T-cell (primary cell): ENCODE measurements at regions not wholly inside any gene's neighbourhood (a gene's known extent, or its start where the extent isn't known, plus 50 kb on each side); places are given as distances from the start of the nearest gene placed in this dataset.
A peak's percentile ranks its signal among the peaks of the same experiment; 100 is the strongest.

Source experiments
- ATAC-seq, 4 experiments: fragments of 200-7000 bp in 3 of 4; fragments of 150-1000 bp in 1 of 4; cut with Tn5 transposase; replicated peaks in 1 of 4; 1 replicate in 3 of 4; 2 replicates in 1 of 4; pipeline ENCODE4 v1.10.0; 2021; ENCODE audit warnings: moderate library complexity in 3 of 4, mild to moderate bottlenecking in 2 of 4, moderate number of reproducible peaks in 1 of 4
- CTCF ChIA-PET, 2 donors: fragments of 300-600 bp; sonication (Branson Sonifier 250); formaldehyde crosslinking; loops; one replicate each; lab custom pipeline; 2022; ENCODE audit warnings: antibody characterized with exemption in 2 of 2; lab: Charles Lee
- POLR2A ChIA-PET, 2 donors: fragments of 300-600 bp; sonication (Branson Sonifier 250); formaldehyde crosslinking; loops; one replicate each; lab custom pipeline; 2022; ENCODE audit warnings: antibody characterized with exemption in 2 of 2; lab: Charles Lee
- DNase-seq, 35 experiments: peaks; one replicate each; pipeline versions ENCODE4 v3.0.0 to v3.0.0-alpha.2; 2013 to 2023
- H3K27ac ChIP-seq: one replicate; pipeline ENCODE4 v1.5.1; 2013; ENCODE audit warnings: low read length
- H3K27me3 ChIP-seq, 2 experiments: replicated peaks in 1 of 2; 1 replicate in 1 of 2; 2 replicates in 1 of 2; pipeline versions ENCODE4 v1.6.1 to v1.7.0; 2013; ENCODE audit warnings: low read length in 1 of 2, mixed read lengths in 1 of 2; ENCODE audit not compliant: control insufficient read depth in 2 of 2, insufficient read depth in 2 of 2; ENCODE audit errors: extremely low read depth in 1 of 2
- H3K36me3 ChIP-seq, 2 donors: 1 replicate in 1 of 2; 2 replicates in 1 of 2; pipeline versions ENCODE4 v1.6.1 to v1.7.0; 2013; ENCODE audit warnings: low read length in 1 of 2; ENCODE audit not compliant: control insufficient read depth in 2 of 2, insufficient read depth in 1 of 2; ENCODE audit errors: extremely low read depth in 1 of 2
- H3K4me1 ChIP-seq, 2 experiments: 1 replicate in 1 of 2; 2 replicates in 1 of 2; pipeline versions ENCODE4 v1.6.1 to v1.7.0; 2013; ENCODE audit warnings: low read length in 2 of 2, mixed read lengths in 1 of 2; ENCODE audit not compliant: insufficient read depth in 2 of 2, control insufficient read depth in 1 of 2; ENCODE audit errors: extremely low read depth in 1 of 2
- H3K4me3 ChIP-seq, 2 donors: 1 replicate in 1 of 2; 2 replicates in 1 of 2; pipeline versions ENCODE4 v1.5.1 to v1.7.0; 2013; ENCODE audit warnings: mild to moderate bottlenecking in 2 of 2, low read length in 1 of 2, moderate library complexity in 1 of 2; ENCODE audit not compliant: control insufficient read depth in 1 of 2; ENCODE audit errors: extremely low read depth in 1 of 2
- H3K9me3 ChIP-seq: 2 replicates; pipeline ENCODE4 v1.7.0; 2013
- H3K27ac Mint-ChIP-seq, 2 donors: one replicate each; pipeline ENCODE4 v1.8.0; 2020 to 2021; ENCODE audit warnings: mild to moderate bottlenecking in 2 of 2, mixed read lengths in 2 of 2
- H3K27me3 Mint-ChIP-seq, 2 donors: one replicate each; pipeline ENCODE4 v1.8.0; 2021 to 2022; ENCODE audit warnings: mixed read lengths in 2 of 2
- H3K36me3 Mint-ChIP-seq: one replicate; pipeline ENCODE4 v1.8.0; 2021; ENCODE audit warnings: mixed read lengths
- H3K4me1 Mint-ChIP-seq, 3 donors: one replicate each; pipeline ENCODE4 v1.8.0; 2020 to 2022; ENCODE audit warnings: mixed read lengths in 3 of 3, mild to moderate bottlenecking in 1 of 3
- H3K4me3 Mint-ChIP-seq, 3 donors: one replicate each; pipeline ENCODE4 v1.8.0; 2020 to 2022; ENCODE audit warnings: mild to moderate bottlenecking in 3 of 3, mixed read lengths in 3 of 3, moderate library complexity in 3 of 3
- H3K9me3 Mint-ChIP-seq, 3 donors: one replicate each; pipeline ENCODE4 v1.8.0; 2020 to 2022; ENCODE audit warnings: mixed read lengths in 3 of 3
- WGBS: methylation state at CpG from one replicate; pipeline ENCODE4 v1.1.5; 2013; ENCODE audit warnings: missing lambda C conversion rate; ENCODE audit not compliant: insufficient coverage; 5-methylcytosine and 5-hydroxymethylcytosine counted together

- Mint-ChIP-seq H3K36me3 (no peaks in the 10 kb centered on the region), H3K27ac (peak overlapping the region; percentile 27 to 50), H3K27me3 (peaks cover 0 to 2% of the 10 kb centered on the region in 2 donors), H3K9me3 (no peaks in the 10 kb centered on the region), H3K4me3 (peak overlapping the region in 1 of 3 donors; percentile 47), H3K4me1 (peaks cover 25 to 59% (median 41%) of the 10 kb centered on the region in 3 donors)
- ChIA-PET CTCF (no interaction called here), POLR2A (no interaction called here)
- Histone ChIP-seq H3K4me3 (no peak overlapping the region), H3K27ac (no peak overlapping the region), H3K9me3 (no peaks in the 10 kb centered on the region), H3K4me1 (peaks cover 23 to 27% of the 10 kb centered on the region in 2 experiments), H3K36me3 (no peaks in the 10 kb centered on the region), H3K27me3 (no peaks in the 10 kb centered on the region)
- WGBS, result 20% methylated on average over 1 of the region's 5 CpGs
- DNase-seq (no peak), ATAC-seq (no peak)
Observed at GRCh38 chr2:12170121-12170520, 423.7 kb downstream of the LPIN1 start.

- H3K4me1 ChIP-seq, result peaks cover 44% of the 10 kb centered on the region in 2 experiments
- no peaks in the 10 kb centered on the region for H3K36me3 ChIP-seq
- Mint-ChIP-seq H3K4me3 (no peak overlapping the region), H3K9me3 (no peaks in the 10 kb centered on the region), H3K36me3 (no peaks in the 10 kb centered on the region), H3K27ac (no peak overlapping the region), H3K27me3 (no peaks in the 10 kb centered on the region), H3K4me1 (peaks cover 53 to 75% (median 66%) of the 10 kb centered on the region in 3 donors)
- H3K27me3 ChIP-seq, result no peaks in the 10 kb centered on the region
- ChIA-PET CTCF (no interaction called here), POLR2A (no interaction called here)
- ATAC-seq (no peak), DNase-seq (no peak)
- no peaks in the 10 kb centered on the region for H3K9me3 ChIP-seq
- no peak overlapping the region for H3K4me3 ChIP-seq
- no CpG with 5 or more reads among the region's 1 CpG for WGBS
- H3K27ac ChIP-seq, result no peak overlapping the region
Observed at GRCh38 chr2:12173271-12173942, 427.0 kb downstream of the LPIN1 start.

DNA sequence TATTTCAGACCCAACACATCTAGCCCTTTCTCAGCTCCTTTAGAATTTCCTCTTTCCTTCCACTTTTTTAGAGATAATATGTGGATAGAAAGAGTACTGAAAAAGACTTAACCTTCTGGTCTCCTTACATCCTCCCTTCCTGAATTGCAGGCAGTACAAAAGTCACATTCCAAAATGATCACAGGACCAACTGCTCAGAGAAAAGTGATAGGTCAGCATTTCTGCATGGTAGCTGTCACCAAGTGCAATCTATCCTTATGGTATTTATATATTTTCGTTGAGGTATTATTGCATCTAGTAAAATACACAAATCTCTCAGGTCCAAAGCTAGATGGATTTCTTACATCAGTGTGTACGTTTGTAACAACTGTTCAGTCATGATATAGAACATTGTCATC is 427.5 kb downstream of the LPIN1 start:
- ChIA-PET POLR2A (no interaction called here), CTCF (no interaction called here)
- DNase-seq, result no peak
- no CpG with 5 or more reads among the region's 2 CpGs for WGBS
- Histone ChIP-seq H3K36me3 (no peaks in the 10 kb centered on the region), H3K27ac (no peak overlapping the region), H3K4me3 (no peak overlapping the region), H3K4me1 (peaks cover 44% of the 10 kb centered on the region in 2 experiments), H3K9me3 (no peaks in the 10 kb centered on the region), H3K27me3 (no peaks in the 10 kb centered on the region)
- Mint-ChIP-seq H3K27ac (no peak overlapping the region), H3K36me3 (no peaks in the 10 kb centered on the region), H3K9me3 (no peaks in the 10 kb centered on the region), H3K4me3 (no peak overlapping the region), H3K4me1 (peaks cover 53 to 75% (median 66%) of the 10 kb centered on the region in 3 donors), H3K27me3 (no peaks in the 10 kb centered on the region)
- ATAC-seq, result no peak

- H3K4me1 ChIP-seq, result peaks cover 30 to 32% of the 10 kb centered on the region in 2 experiments
Observed at GRCh38 chr2:12175323-12175722, 428.9 kb downstream of the LPIN1 start.

GRCh38 chr2:12176623-12177454 is 430.4 kb downstream of the LPIN1 start:
- ATAC-seq (peak; percentile 17 to 41 (median 36)), DNase-seq (peak in 3 of 35 experiments; percentile 8 to 16 (median 14))
- Histone ChIP-seq H3K4me1 (peaks cover 25 to 28% of the 10 kb centered on the region in 2 experiments), H3K4me3 (no peak overlapping the region), H3K36me3 (no peaks in the 10 kb centered on the region), H3K27ac (peak overlapping the region; percentile 60), H3K27me3 (no peaks in the 10 kb centered on the region), H3K9me3 (no peaks in the 10 kb centered on the region)
- H3K27me3 Mint-ChIP-seq, result no peaks in the 10 kb centered on the region
- WGBS, result 3% methylated on average over 7 of the region's 9 CpGs
- H3K27ac Mint-ChIP-seq, result peak overlapping the region; percentile 83 to 88
- ChIA-PET CTCF (no interaction called here), POLR2A (interaction anchor here in 1 of 2 donors (0.5 kb wide), 1 partner anchor 737 kb away, joined by 8 read pairs; no protein-coding TSS in a partner anchor)
- H3K9me3 Mint-ChIP-seq, result no peaks in the 10 kb centered on the region
- H3K36me3 Mint-ChIP-seq, result no peaks in the 10 kb centered on the region
- peak overlapping the region; percentile 22 to 62 (median 34) for H3K4me3 Mint-ChIP-seq
- peaks cover 38 to 60% (median 48%) of the 10 kb centered on the region in 3 donors for H3K4me1 Mint-ChIP-seq

More at GRCh38 chr2:12175323-12175722, 428.9 kb downstream of the LPIN1 start:
- Histone ChIP-seq H3K36me3 (no peaks in the 10 kb centered on the region), H3K27me3 (no peaks in the 10 kb centered on the region), H3K9me3 (no peaks in the 10 kb centered on the region), H3K27ac (no peak overlapping the region), H3K4me3 (no peak overlapping the region)
- DNase-seq (no peak), ATAC-seq (no peak)
- ChIA-PET POLR2A (no interaction called here), CTCF (interaction anchor here in 1 of 2 donors (0.7 kb wide), 1 partner anchor 391 kb away, joined by 4 read pairs; no protein-coding TSS in a partner anchor)
- no peaks in the 10 kb centered on the region for H3K36me3 Mint-ChIP-seq
- no peak overlapping the region for H3K27ac Mint-ChIP-seq
- peaks cover 40 to 70% (median 60%) of the 10 kb centered on the region in 3 donors for H3K4me1 Mint-ChIP-seq
- peak overlapping the region in 1 of 3 donors; percentile 62 for H3K4me3 Mint-ChIP-seq
- WGBS, result 80% methylated on average over 2 of the region's 2 CpGs
- no peaks in the 10 kb centered on the region for H3K9me3 Mint-ChIP-seq
- no peaks in the 10 kb centered on the region for H3K27me3 Mint-ChIP-seq
